KMS-11 (cell line): ENCODE measurements at regions not wholly inside any gene's neighbourhood (a gene's known extent, or its start where the extent isn't known, plus 50 kb on each side); places are given as distances from the start of the nearest gene placed in this dataset.

Experiments used
- H2AFZ ChIP-seq: fragments of 200-600 bp; sonication (generic); 2 replicates; pipeline ENCODE4 v1.6.1; 2016; ENCODE audit warnings: antibody characterized with exemption, mixed run types, low read depth
- H3K27ac ChIP-seq: fragments of 200-600 bp; sonication (generic); 2 replicates; pipeline ENCODE4 v1.6.1; 2016; ENCODE audit warnings: mild to moderate bottlenecking, mixed run types
- H3K27me3 ChIP-seq: fragments of 200-600 bp; sonication (generic); 2 replicates; pipeline ENCODE4 v1.6.1; 2017; ENCODE audit warnings: mild to moderate bottlenecking, low read depth, mixed run types, moderate library complexity; ENCODE audit not compliant: insufficient read depth
- H3K36me3 ChIP-seq: fragments of 200-600 bp; sonication (generic); 2 replicates; pipeline ENCODE4 v1.6.1; 2017; ENCODE audit warnings: mild to moderate bottlenecking, mixed run types; ENCODE audit not compliant: insufficient read depth
- H3K4me1 ChIP-seq: fragments of 200-600 bp; sonication (generic); 2 replicates; pipeline ENCODE4 v1.6.1; 2016; ENCODE audit warnings: mild to moderate bottlenecking, low read depth, mixed run types; ENCODE audit not compliant: poor library complexity, severe bottlenecking
- H3K4me2 ChIP-seq: fragments of 200-600 bp; sonication (generic); 2 replicates; pipeline ENCODE4 v1.7.0; 2016; ENCODE audit warnings: mild to moderate bottlenecking, mixed run types
- H3K4me3 ChIP-seq: fragments of 200-600 bp; sonication (generic); IDR thresholded peaks from 2 replicates; pipeline ENCODE4 v1.6.1; 2017; ENCODE audit warnings: low read depth, low read length, mixed read lengths; ENCODE audit not compliant: insufficient read depth
- H3K79me2 ChIP-seq: fragments of 200-600 bp; sonication (generic); 2 replicates; pipeline ENCODE4 v1.6.1; 2016; ENCODE audit warnings: low read depth, mixed run types; ENCODE audit not compliant: insufficient read depth
- H3K9ac ChIP-seq: fragments of 200-600 bp; sonication (generic); 2 replicates; pipeline ENCODE4 v1.6.1; 2016; ENCODE audit warnings: mild to moderate bottlenecking, mixed run types
- H4K20me1 ChIP-seq: fragments of 200-600 bp; sonication (generic); 2 replicates; pipeline ENCODE4 v1.6.1; 2016; ENCODE audit warnings: mild to moderate bottlenecking, mixed run types; ENCODE audit not compliant: insufficient read depth
- CTCF ChIP-seq: fragments of 200-600 bp; sonication (generic); conservative IDR thresholded peaks from 2 replicates; pipeline ENCODE4 v1.6.1; 2017; ENCODE audit warnings: low read depth, mild to moderate bottlenecking, antibody characterized with exemption, low read length, moderate library complexity, mixed read lengths

- no peaks in the 10 kb centered on the region for H3K4me1 ChIP-seq
- H2AFZ ChIP-seq = no peak overlapping the region
- no peaks in the 10 kb centered on the region for H4K20me1 ChIP-seq
- H3K79me2 ChIP-seq = no peaks in the 10 kb centered on the region
- H3K9ac ChIP-seq = no peak overlapping the region
- no peak overlapping the region for H3K4me3 ChIP-seq
- no peaks in the 10 kb centered on the region for H3K27me3 ChIP-seq
- no peaks in the 10 kb centered on the region for H3K36me3 ChIP-seq
- no peak overlapping the region for H3K27ac ChIP-seq
- H3K4me2 ChIP-seq = no peak overlapping the region
- TF ChIP-seq CTCF = no peak
Observed at GRCh38 chr2:123047186-123047585, 977.9 kb upstream of the CNTNAP5 start.

- Histone ChIP-seq H4K20me1 (no peaks in the 10 kb centered on the region), H3K4me1 (no peaks in the 10 kb centered on the region), H2AFZ (no peak overlapping the region), H3K27me3 (no peaks in the 10 kb centered on the region), H3K79me2 (no peaks in the 10 kb centered on the region), H3K36me3 (no peaks in the 10 kb centered on the region), H3K9ac (no peak overlapping the region), H3K4me2 (no peak overlapping the region), H3K27ac (no peak overlapping the region), H3K4me3 (no peak overlapping the region)
- TF ChIP-seq CTCF = no peak
Observed at GRCh38 chr2:123051136-123051535, 974.0 kb upstream of the CNTNAP5 start.

GRCh38 chr2:123061534-123061933 lies 963.6 kb upstream of the CNTNAP5 start:
- TF ChIP-seq CTCF = no peak
- Histone ChIP-seq H3K27ac (no peak overlapping the region), H3K36me3 (no peaks in the 10 kb centered on the region), H3K4me3 (no peak overlapping the region), H3K9ac (no peak overlapping the region), H3K4me1 (no peaks in the 10 kb centered on the region), H3K79me2 (no peaks in the 10 kb centered on the region), H4K20me1 (no peaks in the 10 kb centered on the region), H3K27me3 (no peaks in the 10 kb centered on the region), H3K4me2 (no peak overlapping the region), H2AFZ (no peak overlapping the region)

DNA sequence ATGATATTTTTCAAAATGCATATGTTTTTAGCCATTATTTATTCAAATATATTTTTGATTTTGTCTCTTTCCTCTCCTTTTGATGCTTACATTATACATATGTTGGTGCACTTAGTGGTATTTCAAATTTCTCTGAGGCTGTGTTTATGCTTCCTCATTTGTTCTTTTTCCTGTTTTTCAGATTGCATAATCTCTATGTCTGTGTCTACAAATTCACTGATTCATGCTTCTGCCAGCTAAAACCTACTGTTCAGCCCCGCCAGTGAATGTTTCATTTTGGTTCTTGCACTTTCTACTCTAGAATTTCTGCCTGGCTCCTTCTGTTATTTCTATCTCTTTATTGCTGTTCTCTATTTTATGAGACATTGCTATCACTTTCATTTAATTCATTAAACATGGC lies 951.7 kb upstream of the CNTNAP5 start:
- no peaks in the 10 kb centered on the region for H4K20me1 ChIP-seq
- H3K36me3 ChIP-seq = no peaks in the 10 kb centered on the region
- H3K4me3 ChIP-seq = no peak overlapping the region
- no peaks in the 10 kb centered on the region for H3K4me1 ChIP-seq
- no peaks in the 10 kb centered on the region for H3K79me2 ChIP-seq
- H3K27me3 ChIP-seq = no peaks in the 10 kb centered on the region
- no peak overlapping the region for H3K27ac ChIP-seq
- H3K9ac ChIP-seq = no peak overlapping the region
- no peak for TF ChIP-seq CTCF
- no peak overlapping the region for H3K4me2 ChIP-seq
- H2AFZ ChIP-seq = no peak overlapping the region

DNA sequence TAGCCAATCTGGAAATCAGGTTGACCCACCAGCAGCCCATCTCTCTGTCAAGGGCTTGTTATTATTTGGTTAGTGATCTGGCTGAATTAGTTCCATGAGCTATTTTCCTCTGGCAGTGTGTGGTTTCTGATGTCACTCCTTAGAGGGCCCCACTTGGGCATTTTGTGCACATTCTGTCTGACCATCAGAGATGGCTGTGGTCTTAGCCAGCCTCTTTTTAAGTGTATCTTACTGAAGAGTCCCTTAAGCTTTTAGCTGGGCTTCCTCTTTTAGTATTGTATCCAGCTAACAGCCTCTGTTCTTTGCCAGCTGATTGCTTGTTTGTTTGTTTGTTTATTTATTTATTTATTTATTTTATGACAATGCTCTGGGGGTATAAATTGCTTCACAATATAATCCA lies 951.1 kb upstream of the CNTNAP5 start:
- Histone ChIP-seq H3K36me3 (no peaks in the 10 kb centered on the region), H3K4me3 (no peak overlapping the region), H3K27me3 (no peaks in the 10 kb centered on the region), H3K9ac (no peak overlapping the region), H4K20me1 (no peaks in the 10 kb centered on the region), H3K27ac (no peak overlapping the region), H2AFZ (no peak overlapping the region), H3K4me2 (no peak overlapping the region), H3K4me1 (no peaks in the 10 kb centered on the region), H3K79me2 (no peaks in the 10 kb centered on the region)
- no peak for TF ChIP-seq CTCF
